GM12874 (cell line): ENCODE measurements at regions not wholly inside any gene's neighbourhood (a gene's known extent, or its start where the extent isn't known, plus 50 kb on each side); places are given as distances from the start of the nearest gene placed in this dataset.

Experiments
- CTCF ChIP-seq: IDR thresholded peaks from 2 replicates; pipeline ENCODE4 v1.5.1; 2011; ENCODE audit warnings: low read depth, mild to moderate bottlenecking, control low read depth, low read length, moderate library complexity; ENCODE audit not compliant: insufficient read depth

- no peak for TF ChIP-seq CTCF
These were observed 88.4 kb upstream of the RHOU start for GRCh38 chr1:228646717-228647522.

GRCh38 chr1:228647523-228648444, 87.5 kb upstream of the RHOU start:
- TF ChIP-seq CTCF, result no peak

GRCh38 chr1:228648647-228649383, 86.5 kb upstream of the RHOU start:
- TF ChIP-seq CTCF, result no peak

GRCh38 chr1:228650141-228650540, 85.1 kb upstream of the RHOU start:
- no peak for TF ChIP-seq CTCF

- no peak for TF ChIP-seq CTCF
These were observed 84.3 kb upstream of the RHOU start for GRCh38 chr1:228650946-228651345.

- no peak for TF ChIP-seq CTCF
These were observed 83.2 kb upstream of the RHOU start for GRCh38 chr1:228652116-228652515.

- TF ChIP-seq CTCF, result no peak
These were observed 81.5 kb upstream of the RHOU start for GRCh38 chr1:228653748-228654147.
